ENCODE measurements at regions not wholly inside any gene's neighbourhood (a gene's known extent, or its start where the extent isn't known, plus 50 kb on each side); places are given as distances from the start of the nearest gene placed in this dataset.

DNA sequence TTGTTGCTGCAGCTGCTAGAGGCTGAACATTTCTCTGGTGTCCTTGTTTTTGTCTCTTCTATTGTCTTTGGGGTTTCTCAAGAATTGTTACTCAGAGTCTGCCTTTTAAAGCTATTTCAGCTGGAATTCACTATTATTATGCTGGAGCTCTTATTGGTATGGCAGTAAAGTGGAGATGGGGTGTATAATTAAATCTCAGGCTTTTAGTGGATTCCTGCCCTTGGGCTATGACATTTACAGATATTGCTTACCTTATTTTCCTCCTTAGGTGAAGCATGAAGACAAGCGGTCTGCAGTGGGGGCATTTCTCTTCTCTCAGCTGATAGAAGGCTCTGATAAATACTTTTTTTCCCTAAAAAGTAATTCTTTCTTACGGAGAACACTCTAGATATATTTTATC, 1656.6 kb upstream of the IGFBP7 start:
- Histone ChIP-seq H3K4me2 (ENCODE audit: low read length) (no peak overlapping the region), H3K4me3 (ENCODE audit: low read depth, low read length, poor library complexity, severe bottlenecking) (no peak overlapping the region), H3K9me3 (ENCODE audit: low read length) (no peaks in the 10 kb centered on the region), H3K36me3 (ENCODE audit: insufficient read depth, low read length) (no peaks in the 10 kb centered on the region), H3K79me2 (ENCODE audit: insufficient read depth, low read depth, low read length) (no peaks in the 10 kb centered on the region), H2AFZ (ENCODE audit: low read length) (no peak overlapping the region), H3K9me2 (ENCODE audit: insufficient read depth, low read length) (no peaks in the 10 kb centered on the region), H4K20me1 (ENCODE audit: insufficient read depth, low read length) (no peaks in the 10 kb centered on the region), H3K4me1 (ENCODE audit: insufficient read depth, low read length, poor library complexity, severe bottlenecking) (no peaks in the 10 kb centered on the region), H3K27ac (ENCODE audit: low read depth, low read length, poor library complexity, severe bottlenecking) (no peak overlapping the region)
- DNase-seq (ENCODE audit: low spot score): no peak
- POLR2A ChIA-PET: no interaction called here
- no TSS peak for BruUV-seq (replicated peaks)
- intact Hi-C loops (cut with micrococcal nuclease; ENCODE audit: unreplicated experiment): no loop called here
- no peak for TF ChIP-seq EZH2phosphoT487 (IDR thresholded peaks at IDR 0.05; ENCODE audit: borderline replicate concordance, low read depth, low read length)
- TF ChIP-seq, protein P1, sequence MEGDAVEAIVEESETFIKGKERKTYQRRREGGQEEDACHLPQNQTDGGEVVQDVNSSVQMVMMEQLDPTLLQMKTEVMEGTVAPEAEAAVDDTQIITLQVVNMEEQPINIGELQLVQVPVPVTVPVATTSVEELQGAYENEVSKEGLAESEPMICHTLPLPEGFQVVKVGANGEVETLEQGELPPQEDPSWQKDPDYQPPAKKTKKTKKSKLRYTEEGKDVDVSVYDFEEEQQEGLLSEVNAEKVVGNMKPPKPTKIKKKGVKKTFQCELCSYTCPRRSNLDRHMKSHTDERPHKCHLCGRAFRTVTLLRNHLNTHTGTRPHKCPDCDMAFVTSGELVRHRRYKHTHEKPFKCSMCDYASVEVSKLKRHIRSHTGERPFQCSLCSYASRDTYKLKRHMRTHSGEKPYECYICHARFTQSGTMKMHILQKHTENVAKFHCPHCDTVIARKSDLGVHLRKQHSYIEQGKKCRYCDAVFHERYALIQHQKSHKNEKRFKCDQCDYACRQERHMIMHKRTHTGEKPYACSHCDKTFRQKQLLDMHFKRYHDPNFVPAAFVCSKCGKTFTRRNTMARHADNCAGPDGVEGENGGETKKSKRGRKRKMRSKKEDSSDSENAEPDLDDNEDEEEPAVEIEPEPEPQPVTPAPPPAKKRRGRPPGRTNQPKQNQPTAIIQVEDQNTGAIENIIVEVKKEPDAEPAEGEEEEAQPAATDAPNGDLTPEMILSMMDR (conservative IDR thresholded peaks at IDR 0.05; ENCODE audit: low read length): no peak
- CTCF ChIA-PET (ENCODE audit: unreplicated experiment): no interaction called here

DNA sequence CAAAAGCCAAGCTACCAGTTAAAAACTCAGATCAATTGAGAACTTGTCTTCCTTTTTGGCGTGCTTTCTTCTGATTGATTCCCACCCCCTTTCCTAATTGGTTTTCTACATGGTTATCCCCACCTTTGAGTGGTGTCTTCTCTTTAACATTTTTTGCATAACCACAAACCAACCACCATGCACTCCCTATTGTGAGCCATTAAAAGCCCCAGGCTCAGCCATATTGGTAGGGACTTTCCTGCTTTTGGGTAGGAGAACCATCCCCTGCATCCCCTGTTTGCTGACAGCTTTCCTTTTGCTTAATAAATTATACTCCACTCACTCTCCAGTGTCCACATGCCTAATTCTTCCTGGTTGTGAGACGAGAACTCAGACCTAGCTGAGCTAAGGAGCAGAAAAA, 1651.4 kb upstream of the IGFBP7 start:
- H3K4me1 ChIP-seq (ENCODE audit: insufficient read depth, low read length, poor library complexity, severe bottlenecking): no peaks in the 10 kb centered on the region
- no TSS peak for BruUV-seq (replicated peaks)
- no peaks in the 10 kb centered on the region for H3K79me2 ChIP-seq (ENCODE audit: insufficient read depth, low read depth, low read length)
- H3K27ac ChIP-seq (ENCODE audit: low read depth, low read length, poor library complexity, severe bottlenecking): no peak overlapping the region
- H3K9me2 ChIP-seq (ENCODE audit: insufficient read depth, low read length): no peaks in the 10 kb centered on the region
- H3K4me2 ChIP-seq (ENCODE audit: low read length): no peak overlapping the region
- TF ChIP-seq EZH2phosphoT487 (IDR thresholded peaks at IDR 0.05; ENCODE audit: borderline replicate concordance, low read depth, low read length): no peak
- TF ChIP-seq, protein P1 (conservative IDR thresholded peaks at IDR 0.05; ENCODE audit: low read length): no peak
- DNase-seq (ENCODE audit: low spot score): no peak
- H2AFZ ChIP-seq (ENCODE audit: low read length): no peak overlapping the region
- ChIA-PET CTCF (ENCODE audit: unreplicated experiment) (no interaction called here), POLR2A (no interaction called here)
- no peaks in the 10 kb centered on the region for H3K9me3 ChIP-seq (ENCODE audit: low read length)
- no peaks in the 10 kb centered on the region for H4K20me1 ChIP-seq (ENCODE audit: insufficient read depth, low read length)
- H3K4me3 ChIP-seq (ENCODE audit: low read depth, low read length, poor library complexity, severe bottlenecking): no peak overlapping the region
- intact Hi-C loops (cut with micrococcal nuclease; ENCODE audit: unreplicated experiment): no loop called here
- H3K36me3 ChIP-seq (ENCODE audit: insufficient read depth, low read length): no peaks in the 10 kb centered on the region

DNA sequence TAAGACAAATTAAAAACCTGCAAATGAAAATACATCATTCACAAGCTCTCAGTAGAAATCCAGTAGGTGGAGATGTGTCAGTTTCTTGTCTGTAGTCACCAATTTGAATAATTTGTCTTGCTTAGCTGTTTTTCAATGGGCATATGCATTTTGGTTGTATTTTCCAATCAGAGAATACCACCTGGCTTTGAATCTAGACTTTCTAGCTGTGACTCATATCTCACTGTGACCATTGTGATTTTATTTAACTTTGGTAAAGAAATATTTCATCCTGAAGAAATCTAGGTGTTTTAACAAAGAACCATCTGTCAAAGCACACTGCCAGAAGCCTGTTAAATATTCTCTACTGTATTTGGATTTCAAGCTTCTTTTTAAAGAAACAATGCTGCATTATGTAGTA, 1650.6 kb upstream of the IGFBP7 start:
- CTCF ChIA-PET (ENCODE audit: unreplicated experiment): no interaction called here

More for the DNA sequence above, 1650.6 kb upstream of the IGFBP7 start:
- H3K9me2 ChIP-seq (ENCODE audit: insufficient read depth, low read length): no peaks in the 10 kb centered on the region
- no peak overlapping the region for H3K4me2 ChIP-seq (ENCODE audit: low read length)
- H3K27ac ChIP-seq (ENCODE audit: low read depth, low read length, poor library complexity, severe bottlenecking): no peak overlapping the region
- H3K4me3 ChIP-seq (ENCODE audit: low read depth, low read length, poor library complexity, severe bottlenecking): no peak overlapping the region
- no peak for DNase-seq (ENCODE audit: low spot score)
- no peak overlapping the region for H2AFZ ChIP-seq (ENCODE audit: low read length)
- no peaks in the 10 kb centered on the region for H3K36me3 ChIP-seq (ENCODE audit: insufficient read depth, low read length)
- no peak for TF ChIP-seq EZH2phosphoT487 (IDR thresholded peaks at IDR 0.05; ENCODE audit: borderline replicate concordance, low read depth, low read length)
- TF ChIP-seq, protein P1 (conservative IDR thresholded peaks at IDR 0.05; ENCODE audit: low read length): no peak
- intact Hi-C loops (cut with micrococcal nuclease; ENCODE audit: unreplicated experiment): no loop called here
- H3K9me3 ChIP-seq (ENCODE audit: low read length): no peaks in the 10 kb centered on the region
- no peaks in the 10 kb centered on the region for H3K79me2 ChIP-seq (ENCODE audit: insufficient read depth, low read depth, low read length)
- H4K20me1 ChIP-seq (ENCODE audit: insufficient read depth, low read length): no peaks in the 10 kb centered on the region
- POLR2A ChIA-PET: no interaction called here
- BruUV-seq (replicated peaks): no TSS peak
- no peaks in the 10 kb centered on the region for H3K4me1 ChIP-seq (ENCODE audit: insufficient read depth, low read length, poor library complexity, severe bottlenecking)
